ENCODE measurements at regions not wholly inside any gene's neighbourhood (a gene's known extent, or its start where the extent isn't known, plus 50 kb on each side); places are given as distances from the start of the nearest gene placed in this dataset.

GRCh38 chr2:12661489-12661888 is 55.2 kb upstream of the TRIB2 start:
- TF ChIP-seq, protein P1, sequence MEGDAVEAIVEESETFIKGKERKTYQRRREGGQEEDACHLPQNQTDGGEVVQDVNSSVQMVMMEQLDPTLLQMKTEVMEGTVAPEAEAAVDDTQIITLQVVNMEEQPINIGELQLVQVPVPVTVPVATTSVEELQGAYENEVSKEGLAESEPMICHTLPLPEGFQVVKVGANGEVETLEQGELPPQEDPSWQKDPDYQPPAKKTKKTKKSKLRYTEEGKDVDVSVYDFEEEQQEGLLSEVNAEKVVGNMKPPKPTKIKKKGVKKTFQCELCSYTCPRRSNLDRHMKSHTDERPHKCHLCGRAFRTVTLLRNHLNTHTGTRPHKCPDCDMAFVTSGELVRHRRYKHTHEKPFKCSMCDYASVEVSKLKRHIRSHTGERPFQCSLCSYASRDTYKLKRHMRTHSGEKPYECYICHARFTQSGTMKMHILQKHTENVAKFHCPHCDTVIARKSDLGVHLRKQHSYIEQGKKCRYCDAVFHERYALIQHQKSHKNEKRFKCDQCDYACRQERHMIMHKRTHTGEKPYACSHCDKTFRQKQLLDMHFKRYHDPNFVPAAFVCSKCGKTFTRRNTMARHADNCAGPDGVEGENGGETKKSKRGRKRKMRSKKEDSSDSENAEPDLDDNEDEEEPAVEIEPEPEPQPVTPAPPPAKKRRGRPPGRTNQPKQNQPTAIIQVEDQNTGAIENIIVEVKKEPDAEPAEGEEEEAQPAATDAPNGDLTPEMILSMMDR (IDR thresholded peaks at IDR 0.05; ENCODE audit: extremely low read depth in 1 of 2, insufficient read depth in 1 of 2, low read depth in 1 of 2, low read length in 2 of 2): no peak
- no peak for TF ChIP-seq EZH2 (IDR thresholded peaks at IDR 0.05; ENCODE audit: borderline replicate concordance, low read depth, low read length, severe bottlenecking)
- no peak for TF ChIP-seq POLR2AphosphoS5 (IDR thresholded peaks at IDR 0.05; ENCODE audit: insufficient read depth, low read depth, low read length)
- TF ChIP-seq POLR2A (IDR thresholded peaks at IDR 0.05; ENCODE audit: low read depth, low read length): no peak

All from endothelial cell of umbilical vein (primary cell).